Testis (tissue), 2 donors: ENCODE measurements at regions not wholly inside any gene's neighbourhood (a gene's known extent, or its start where the extent isn't known, plus 50 kb on each side); places are given as distances from the start of the nearest gene placed in this dataset.

Source experiments
- DNase-seq: peaks from one replicate; pipeline ENCODE4 v3.0.0-alpha.2; 2019
- H3K27ac ChIP-seq, 2 donors: fragments of 200-600 bp; sonication (generic); one replicate each; pipeline ENCODE4 v1.5.1; 2019
- H3K27me3 ChIP-seq: fragments of 200-600 bp; sonication (generic); one replicate; pipeline ENCODE4 v1.5.1; 2019
- H3K36me3 ChIP-seq: fragments of 200-600 bp; sonication (generic); one replicate; pipeline ENCODE4 v1.5.1; 2017; ENCODE audit warnings: low read depth; ENCODE audit errors: missing control alignments
- H3K4me1 ChIP-seq: fragments of 200-600 bp; sonication (generic); one replicate; pipeline ENCODE4 v1.5.1; 2019
- H3K4me3 ChIP-seq, 2 donors: fragments of 200-600 bp; sonication (generic); one replicate each; pipeline ENCODE4 v1.5.1; 2017 to 2019
- H3K9me3 ChIP-seq: fragments of 200-600 bp; sonication (generic); one replicate; pipeline ENCODE4 v1.5.1; 2017
- POLR2A ChIP-seq: fragments of 450-650 bp; IDR thresholded peaks from one replicate; pipeline ENCODE4 v1.6.1; 2017; ENCODE audit warnings: antibody characterized with exemption, mild to moderate bottlenecking, moderate library complexity
- WGBS, 2 donors: methylation state at CpG; one replicate each; pipeline ENCODE4 v1.1.5; 2018; 5-methylcytosine and 5-hydroxymethylcytosine counted together
- intact Hi-C: fragments of 100-400 bp; cut with DNase I; formaldehyde crosslinking; loops from one replicate; pipeline ENCODE4 v1.15.1; 2023; ENCODE audit warnings: low total_unique reads
- TF ChIP-seq, protein P1 (sequence below), 3 experiments: fragments of 450-650 bp in 2 of 3; fragments of 200-600 bp in 1 of 3; sonication (generic) in 1 of 3; IDR thresholded peaks; one replicate each; pipeline ENCODE4 v1.5.1; 2016 to 2019; ENCODE audit warnings: antibody characterized with exemption in 3 of 3, mild to moderate bottlenecking in 2 of 3, moderate library complexity in 1 of 3

DNA sequence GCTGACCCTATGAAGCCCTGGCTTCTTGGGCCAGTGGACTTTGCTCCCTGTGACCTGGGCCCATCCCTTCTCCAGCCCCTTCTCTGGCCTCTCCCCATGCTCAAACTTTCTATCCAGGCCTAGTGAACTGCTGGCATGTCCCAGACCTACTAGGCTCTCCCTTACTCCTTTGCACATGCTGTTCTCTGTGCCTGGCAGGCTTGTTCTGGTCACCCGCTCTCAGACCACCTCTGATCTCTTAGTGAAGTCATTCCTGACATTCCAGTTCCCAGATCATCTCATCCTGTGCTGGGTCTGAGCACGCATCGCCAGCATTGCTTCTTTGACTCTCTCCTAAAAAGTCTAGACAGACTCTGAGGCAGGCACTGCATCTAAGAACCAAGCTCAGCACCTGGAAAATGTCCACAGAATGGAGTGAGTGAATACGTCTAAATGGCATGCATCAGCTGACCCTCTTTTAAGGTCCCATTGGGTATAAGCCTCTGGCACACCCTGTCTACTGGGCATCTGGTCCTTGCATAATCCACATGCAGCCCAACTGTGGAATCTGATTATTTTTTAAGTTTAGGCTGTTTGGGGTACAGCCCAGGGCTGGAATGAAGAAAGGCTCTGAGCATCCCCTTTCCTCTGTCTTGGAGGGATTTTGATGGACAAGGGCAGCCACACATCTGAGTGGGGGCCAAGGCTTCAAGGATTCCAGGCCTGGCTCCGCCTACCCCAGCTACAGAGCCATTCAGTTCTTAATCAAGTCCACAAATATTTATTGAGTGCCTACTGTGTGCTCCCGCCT is 130.6 kb upstream of the HAAO start:
- no peak overlapping the region for H3K4me3 ChIP-seq
- peak overlapping the region; percentile 81 to 82 for H3K27ac ChIP-seq
- TF ChIP-seq, protein P1, sequence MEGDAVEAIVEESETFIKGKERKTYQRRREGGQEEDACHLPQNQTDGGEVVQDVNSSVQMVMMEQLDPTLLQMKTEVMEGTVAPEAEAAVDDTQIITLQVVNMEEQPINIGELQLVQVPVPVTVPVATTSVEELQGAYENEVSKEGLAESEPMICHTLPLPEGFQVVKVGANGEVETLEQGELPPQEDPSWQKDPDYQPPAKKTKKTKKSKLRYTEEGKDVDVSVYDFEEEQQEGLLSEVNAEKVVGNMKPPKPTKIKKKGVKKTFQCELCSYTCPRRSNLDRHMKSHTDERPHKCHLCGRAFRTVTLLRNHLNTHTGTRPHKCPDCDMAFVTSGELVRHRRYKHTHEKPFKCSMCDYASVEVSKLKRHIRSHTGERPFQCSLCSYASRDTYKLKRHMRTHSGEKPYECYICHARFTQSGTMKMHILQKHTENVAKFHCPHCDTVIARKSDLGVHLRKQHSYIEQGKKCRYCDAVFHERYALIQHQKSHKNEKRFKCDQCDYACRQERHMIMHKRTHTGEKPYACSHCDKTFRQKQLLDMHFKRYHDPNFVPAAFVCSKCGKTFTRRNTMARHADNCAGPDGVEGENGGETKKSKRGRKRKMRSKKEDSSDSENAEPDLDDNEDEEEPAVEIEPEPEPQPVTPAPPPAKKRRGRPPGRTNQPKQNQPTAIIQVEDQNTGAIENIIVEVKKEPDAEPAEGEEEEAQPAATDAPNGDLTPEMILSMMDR (IDR thresholded peaks at IDR 0.05) = no peak
- WGBS, 2 donors = 68 to 69% methylated on average over 6 of the region's 6 CpGs
- peak; percentile 79 for DNase-seq
- no peaks in the 10 kb centered on the region for H3K27me3 ChIP-seq
- no peaks in the 10 kb centered on the region for H3K9me3 ChIP-seq
- H3K4me1 ChIP-seq = peaks cover 67% of the 10 kb centered on the region
- intact Hi-C loops = no loop called here
- no peaks in the 10 kb centered on the region for H3K36me3 ChIP-seq

DNA sequence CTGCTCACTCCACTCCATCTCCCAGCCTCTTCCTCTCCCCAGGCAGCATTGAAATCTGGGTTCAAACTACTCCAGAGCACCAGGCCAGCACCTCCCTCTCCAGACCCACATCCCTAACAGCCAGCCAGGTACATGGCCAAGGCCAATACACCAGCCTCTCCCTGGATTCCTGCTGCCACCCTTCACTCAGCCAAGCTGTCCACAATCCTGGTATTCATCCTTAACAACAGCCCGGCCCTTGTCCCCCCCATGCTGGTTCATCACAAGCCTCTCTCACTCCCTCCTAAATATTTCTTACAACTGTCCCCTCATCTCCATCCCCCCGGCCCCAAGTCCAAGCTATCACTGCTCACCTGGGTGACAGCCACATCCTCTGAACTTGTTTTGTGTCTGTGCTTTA is 129.9 kb upstream of the HAAO start:
- intact Hi-C loops = no loop called here
- no peak for TF ChIP-seq POLR2A
- TF ChIP-seq, protein P1 (IDR thresholded peaks at IDR 0.05) = no peak
- WGBS, 2 donors = 72 to 78% methylated on average over 2 of the region's 2 CpGs
- Histone ChIP-seq H3K4me1 (peaks cover 60% of the 10 kb centered on the region), H3K36me3 (no peaks in the 10 kb centered on the region), H3K27me3 (no peaks in the 10 kb centered on the region), H3K9me3 (no peaks in the 10 kb centered on the region), H3K27ac (peak overlapping the region; percentile 67 to 81), H3K4me3 (no peak overlapping the region)
- no peak for DNase-seq

DNA sequence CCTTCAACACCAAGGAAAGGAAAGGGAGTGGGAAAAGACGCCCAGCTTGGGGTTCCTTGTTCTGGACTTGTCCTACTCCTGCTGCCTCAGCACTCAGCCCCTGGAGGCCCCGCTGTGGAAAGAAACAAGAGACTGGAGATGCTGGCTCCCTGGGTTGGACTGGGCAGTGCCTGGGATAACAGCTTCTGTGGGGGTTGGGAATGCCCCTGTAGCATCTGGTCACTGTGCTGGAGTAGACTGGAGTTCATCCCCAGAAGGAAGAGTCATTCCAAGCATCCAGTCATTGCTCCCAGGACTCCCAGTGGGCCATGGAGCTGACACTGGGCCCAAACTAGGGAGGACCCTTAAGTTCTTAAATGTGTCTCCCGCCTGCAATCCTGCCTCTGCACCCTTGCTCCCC is 129.3 kb upstream of the HAAO start:
- intact Hi-C loops = no loop called here
- Histone ChIP-seq H3K4me3 (no peak overlapping the region), H3K4me1 (peaks cover 55% of the 10 kb centered on the region), H3K36me3 (no peaks in the 10 kb centered on the region), H3K27me3 (no peaks in the 10 kb centered on the region), H3K27ac (peak overlapping the region; percentile 67 to 81), H3K9me3 (no peaks in the 10 kb centered on the region)
- TF ChIP-seq, protein P1 (IDR thresholded peaks at IDR 0.05) = no peak
- no peak for TF ChIP-seq POLR2A
- DNase-seq = no peak
- 83 to 87% methylated on average over 3 of the region's 3 CpGs for WGBS, 2 donors

DNA sequence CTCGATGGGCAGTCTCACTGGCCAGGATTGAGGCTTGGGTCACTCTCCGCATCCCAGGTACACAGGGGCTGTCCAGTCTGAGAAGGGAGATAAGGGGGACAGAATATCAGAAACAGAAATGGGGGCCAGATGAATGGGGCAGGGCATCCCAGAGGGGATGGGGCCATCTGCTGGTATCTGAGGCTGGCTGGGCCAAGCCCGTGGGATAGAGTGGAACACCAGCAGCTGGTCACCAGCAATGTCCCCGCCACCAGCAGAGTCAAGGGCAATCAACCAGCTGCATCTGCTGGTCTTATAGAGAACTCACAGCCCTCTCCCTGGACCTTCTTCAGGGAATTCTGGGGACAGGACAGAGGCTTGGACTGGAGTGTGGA is 128.8 kb upstream of the HAAO start:
- TF ChIP-seq, protein P1 (IDR thresholded peaks at IDR 0.05) = no peak
- TF ChIP-seq POLR2A = no peak
- no peaks in the 10 kb centered on the region for H3K9me3 ChIP-seq
- H3K27me3 ChIP-seq = no peaks in the 10 kb centered on the region
- intact Hi-C loops = no loop called here
- no peak for DNase-seq
- whole genome bisulfite sequencing, 2 donors = 64 to 68% methylated on average over 4 of the region's 4 CpGs
- H3K4me1 ChIP-seq = peaks cover 49% of the 10 kb centered on the region
- H3K4me3 ChIP-seq = no peak overlapping the region
- no peaks in the 10 kb centered on the region for H3K36me3 ChIP-seq
- peak overlapping the region in 1 of 2 donors; percentile 67 for H3K27ac ChIP-seq
